T-helper 1 cell treated with Interleukin-12 subunit alpha and Interleukin-12 subunit beta and Interleukin-4 antibody, amounts not matched to agents 30 ng/mL and 1 ng/mL, for 36 hours (primary cell): ENCODE measurements at regions not wholly inside any gene's neighbourhood (a gene's known extent, or its start where the extent isn't known, plus 50 kb on each side); places are given as distances from the start of the nearest gene placed in this dataset.

Experiments used
- intact Hi-C: fragments of 100-400 bp; cut with micrococcal nuclease; formaldehyde crosslinking; loops from one replicate; pipeline ENCODE4 v1.15.1; 2024

GRCh38 chr10:79003183-79004100 lies 65.3 kb upstream of the ZMIZ1 start:
- intact Hi-C loops, result no loop called here

GRCh38 chr10:79004311-79004710 lies 64.5 kb upstream of the ZMIZ1 start:
- intact Hi-C loops, result no loop called here

- intact Hi-C loops, result no loop called here
Measured at GRCh38 chr10:79005126-79005810, 63.5 kb upstream of the ZMIZ1 start.

DNA sequence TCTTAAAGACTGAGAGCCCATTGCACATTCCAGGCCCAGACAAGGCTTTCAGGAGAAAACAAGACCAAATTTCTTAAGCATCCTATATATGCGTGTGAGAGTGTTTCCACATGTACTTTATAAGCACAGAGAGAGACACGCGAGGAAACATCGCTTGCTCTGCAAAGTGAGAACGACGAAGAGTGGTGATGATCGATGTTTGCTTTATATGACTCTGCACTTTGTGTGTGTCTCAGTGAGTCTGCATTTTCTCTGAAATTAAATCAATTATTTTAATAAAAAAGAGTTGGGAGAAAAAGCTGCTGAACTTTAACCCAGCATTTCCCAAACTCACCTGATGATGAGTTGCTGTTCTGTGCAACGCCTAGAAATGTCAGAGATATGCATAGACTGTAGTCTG lies 61.7 kb upstream of the ZMIZ1 start:
- intact Hi-C loops, result no loop called here

DNA sequence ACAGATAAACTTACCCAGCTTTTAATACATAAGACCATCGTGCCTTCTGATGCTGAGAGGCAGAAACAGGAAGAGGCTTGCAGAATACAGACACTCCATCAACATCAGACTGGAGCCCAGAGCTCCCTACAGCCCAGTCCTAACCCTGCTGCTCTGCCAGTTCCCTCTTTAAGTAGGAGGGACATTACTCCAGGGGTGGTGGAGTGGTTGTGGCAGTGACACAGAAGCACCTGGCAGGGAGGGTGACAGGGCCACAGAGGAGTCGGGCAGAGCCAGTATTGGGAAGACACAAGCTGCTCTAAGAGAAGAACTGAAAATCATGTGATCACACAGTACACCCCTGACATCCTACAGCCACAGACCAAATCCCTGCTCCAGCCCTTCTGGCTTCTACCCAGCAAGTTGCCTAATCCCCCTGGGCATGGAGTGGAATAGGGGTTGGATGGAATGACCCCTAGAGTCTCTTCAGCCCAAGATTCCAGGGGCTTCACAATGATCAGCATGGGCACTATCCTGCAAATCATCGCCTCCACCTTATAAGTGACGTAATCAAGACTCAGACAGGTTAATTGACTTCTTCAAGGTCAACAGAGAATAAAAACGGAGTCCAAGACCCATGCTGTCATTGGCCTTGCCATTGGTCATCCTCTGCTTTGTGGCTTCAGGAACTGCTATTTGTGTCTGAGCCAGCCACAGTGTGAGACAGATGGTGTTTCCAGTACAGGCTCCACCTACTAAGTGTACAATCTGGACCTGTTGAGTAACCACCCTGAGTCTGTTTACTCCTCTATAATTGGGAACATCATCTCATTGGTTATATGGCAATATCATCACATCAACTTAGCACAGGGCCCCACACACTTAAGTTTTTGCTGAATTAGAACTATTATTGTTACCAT lies 61.1 kb upstream of the ZMIZ1 start:
- intact Hi-C loops, result no loop called here

GRCh38 chr10:79009145-79009544 lies 59.6 kb upstream of the ZMIZ1 start:
- intact Hi-C loops, result no loop called here

DNA sequence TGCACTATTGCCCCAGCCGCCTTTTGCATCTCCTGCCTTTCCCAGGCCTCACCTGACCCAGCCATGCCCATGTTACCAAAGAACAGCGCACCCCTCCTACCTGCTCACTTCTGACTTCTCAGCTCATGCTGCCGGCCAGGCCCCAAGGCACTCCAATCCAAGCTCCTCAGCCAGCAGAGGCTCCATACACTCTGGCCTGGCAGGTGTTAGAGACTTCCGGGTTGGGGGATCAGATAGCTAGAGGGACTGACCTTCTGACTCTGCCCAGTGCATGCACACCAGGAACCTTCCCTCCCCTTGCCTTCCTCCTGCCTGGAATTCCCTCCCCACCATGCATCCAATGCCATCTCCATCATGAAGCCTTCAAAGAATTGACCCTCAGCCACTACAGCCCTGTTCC lies 56.2 kb upstream of the ZMIZ1 start:
- intact Hi-C loops, result no loop called here

- intact Hi-C loops, result no loop called here
Measured at GRCh38 chr10:79013406-79013987, 55.3 kb upstream of the ZMIZ1 start.

GRCh38 chr10:79014796-79015195 lies 54.0 kb upstream of the ZMIZ1 start:
- intact Hi-C loops, result no loop called here

GRCh38 chr10:79017882-79018520 lies 50.8 kb upstream of the ZMIZ1 start:
- intact Hi-C loops, result no loop called here

GRCh38 chr10:79018521-79019011 lies 50.2 kb upstream of the ZMIZ1 start:
- intact Hi-C loops, result no loop called here
